HG03103 (cell line): ENCODE measurements at regions not wholly inside any gene's neighbourhood (a gene's known extent, or its start where the extent isn't known, plus 50 kb on each side); places are given as distances from the start of the nearest gene placed in this dataset.

Experiments
- ATAC-seq: cut with Tn5 transposase; IDR thresholded peaks from one replicate; pipeline ENCODE4 v1.9.1; 2021; ENCODE audit warnings: low read depth; ENCODE audit not compliant: unreplicated experiment

DNA sequence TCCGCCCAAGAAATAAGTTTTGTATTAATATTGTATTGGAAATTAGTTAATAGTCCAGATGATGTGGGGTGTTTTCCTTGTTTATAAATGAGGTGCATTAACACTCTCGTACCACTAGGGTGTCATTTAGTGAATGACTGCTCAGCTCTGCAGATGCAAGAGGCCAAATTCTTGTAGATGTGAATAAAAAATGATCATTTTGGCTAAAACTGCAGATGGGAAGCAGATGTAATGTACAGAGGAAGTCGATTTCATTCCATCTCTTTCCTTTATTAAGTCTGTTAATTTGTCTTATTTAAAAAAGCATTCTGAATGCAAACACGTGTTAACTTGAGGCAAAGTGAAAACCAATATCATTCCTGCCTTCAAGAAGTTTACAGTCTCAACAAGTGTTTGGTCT is 108.1 kb downstream of the DHX15 start:
- ATAC-seq: no peak

- no peak for ATAC-seq
These were observed 108.6 kb downstream of the DHX15 start for GRCh38 chr4:24475756-24476155.

GRCh38 chr4:24473309-24473721 is 111.0 kb downstream of the DHX15 start:
- no peak for ATAC-seq

GRCh38 chr4:24472514-24473308 is 111.6 kb downstream of the DHX15 start:
- peak; percentile 48 for ATAC-seq

DNA sequence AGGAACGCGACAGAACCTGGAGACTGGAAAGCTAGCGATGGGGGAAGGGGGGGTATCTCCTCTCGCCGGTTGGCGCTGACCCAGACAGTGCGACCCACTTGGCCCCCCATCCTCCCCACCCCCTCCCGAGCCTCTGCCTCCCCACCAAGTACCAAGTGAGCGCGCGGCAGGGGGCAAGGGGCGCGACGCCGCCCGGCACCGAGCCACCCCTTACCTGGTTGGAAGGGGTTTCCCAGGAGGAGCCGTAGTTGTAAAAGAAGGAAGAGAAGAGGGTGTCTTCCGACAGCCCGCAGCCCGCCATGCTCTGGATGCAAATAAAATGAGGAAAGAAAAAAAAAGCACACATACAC is 112.2 kb downstream of the DHX15 start:
- no peak for ATAC-seq

DNA sequence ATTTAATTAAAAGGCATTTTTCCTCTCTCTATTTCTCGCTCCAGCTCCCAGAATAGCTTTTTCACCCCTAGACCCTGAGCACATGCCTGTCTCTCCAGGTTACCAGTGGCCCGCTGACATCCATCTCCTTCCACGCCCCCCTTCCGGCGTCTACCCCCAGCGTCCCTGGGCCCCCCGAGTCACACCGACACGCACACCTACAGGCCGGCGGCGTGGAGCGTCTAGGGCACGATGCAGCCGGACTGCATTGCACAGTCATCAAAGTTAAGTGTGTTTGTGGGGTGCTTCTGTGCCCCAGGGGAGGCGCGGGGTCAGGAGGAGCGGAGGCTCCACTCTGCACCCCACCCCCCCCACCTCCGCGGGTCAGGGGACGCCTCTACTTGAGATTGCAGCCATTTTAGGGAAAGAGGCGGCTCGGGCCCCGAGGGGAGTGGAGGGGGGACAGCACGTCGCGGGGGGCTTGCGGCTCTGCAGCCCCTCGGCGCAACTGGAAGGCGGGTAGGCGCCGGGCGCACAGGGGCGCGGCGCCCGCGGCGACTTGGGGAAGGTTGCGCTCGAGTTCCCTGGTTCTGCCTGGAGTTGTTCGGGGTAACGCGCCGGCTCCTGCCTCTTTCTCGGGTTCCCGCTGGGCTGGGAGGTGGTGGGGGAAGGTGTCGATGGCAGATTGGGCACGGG is 112.7 kb downstream of the DHX15 start:
- ATAC-seq: no peak

- ATAC-seq: no peak
These were observed 113.5 kb downstream of the DHX15 start for GRCh38 chr4:24470666-24471485.

- ATAC-seq: no peak
These were observed 116.3 kb downstream of the DHX15 start for GRCh38 chr4:24468071-24468470.

DNA sequence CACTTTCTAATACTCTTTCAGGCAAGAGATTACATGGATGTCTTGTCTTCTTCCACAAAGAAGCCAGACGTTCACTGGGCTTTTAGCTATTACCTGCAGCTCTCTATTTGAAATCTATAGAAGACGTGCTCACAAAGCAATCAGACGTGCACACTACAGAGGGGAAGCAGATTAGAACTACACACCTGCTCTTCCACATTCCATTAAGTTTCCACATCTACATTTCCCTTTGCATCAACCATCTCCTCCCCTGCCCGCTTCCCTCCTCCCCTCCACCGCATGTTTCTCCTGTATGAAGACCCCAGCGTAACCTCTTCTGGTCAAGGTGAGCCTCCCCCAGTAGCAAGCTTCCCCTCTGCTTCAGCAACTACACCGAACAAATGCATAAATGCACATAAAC is 119.8 kb downstream of the DHX15 start:
- no peak for ATAC-seq

GRCh38 chr4:24456431-24456830 is 127.9 kb downstream of the DHX15 start:
- no peak for ATAC-seq

GRCh38 chr4:24453951-24454350 is 130.4 kb downstream of the DHX15 start:
- no peak for ATAC-seq

DNA sequence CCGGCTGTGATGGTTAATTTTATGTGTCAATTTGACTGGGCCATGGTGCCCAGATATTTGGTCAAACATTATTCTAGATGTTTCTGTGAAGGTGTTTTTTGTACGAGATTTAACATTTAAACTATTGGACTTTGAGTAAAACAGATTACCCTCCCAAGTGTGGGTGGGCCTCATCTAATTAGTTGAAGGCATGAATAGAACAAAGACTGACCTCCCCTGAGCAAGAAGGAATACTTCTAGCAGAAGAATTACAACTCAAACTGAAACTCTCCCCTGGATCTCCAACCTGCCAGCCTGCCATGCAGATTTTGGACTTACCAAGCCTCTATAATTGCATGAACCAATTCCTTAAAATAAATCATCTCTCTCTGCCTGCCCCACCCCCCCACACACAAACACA is 132.5 kb downstream of the DHX15 start:
- ATAC-seq: no peak

- ATAC-seq: no peak
These were observed 141.2 kb downstream of the DHX15 start for GRCh38 chr4:24443200-24443599.

- ATAC-seq: no peak
These were observed 143.6 kb downstream of the DHX15 start for GRCh38 chr4:24440765-24441164.

- no peak for ATAC-seq
These were observed 150.1 kb downstream of the DHX15 start for GRCh38 chr4:24434241-24434640.

- ATAC-seq: no peak
These were observed 150.7 kb downstream of the DHX15 start for GRCh38 chr4:24433515-24434214.

DNA sequence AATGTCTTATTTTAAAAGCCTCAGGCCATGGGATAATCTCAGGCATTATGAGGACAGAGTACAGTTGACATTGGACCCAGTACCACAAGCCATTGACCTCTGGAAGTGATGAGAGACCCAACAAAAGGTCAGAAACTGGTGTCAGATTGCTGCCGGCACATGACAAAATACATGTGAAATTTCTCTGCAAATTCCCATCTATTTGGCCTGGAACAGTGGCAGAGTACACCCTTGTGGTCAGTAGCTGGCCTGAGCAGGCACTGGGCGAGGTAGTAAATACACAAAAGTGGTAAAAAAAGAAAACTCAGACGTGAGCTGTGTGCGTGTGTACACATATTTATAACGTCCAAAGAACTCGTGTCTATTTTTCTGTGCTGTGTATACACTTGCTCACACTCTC is 155.5 kb downstream of the DHX15 start:
- ATAC-seq: no peak

DNA sequence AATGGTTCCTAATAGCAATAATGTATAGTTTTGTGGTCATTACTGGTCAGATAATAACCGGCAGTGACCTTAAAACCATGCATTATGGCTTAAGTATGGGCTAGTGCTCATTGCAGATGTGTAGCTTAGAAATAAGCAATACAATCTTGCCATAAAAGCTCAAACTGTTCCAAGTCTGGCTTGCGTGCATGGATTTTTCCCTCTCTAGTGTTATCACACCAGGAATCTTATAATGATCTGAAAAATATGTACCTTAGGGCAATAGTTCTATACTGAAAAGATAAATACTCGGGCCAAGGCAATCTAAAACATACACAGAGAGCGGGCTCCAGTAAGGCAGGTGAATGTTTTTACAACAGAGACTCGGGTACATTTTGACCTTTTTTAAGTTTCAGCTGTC is 157.8 kb downstream of the DHX15 start:
- no peak for ATAC-seq

DNA sequence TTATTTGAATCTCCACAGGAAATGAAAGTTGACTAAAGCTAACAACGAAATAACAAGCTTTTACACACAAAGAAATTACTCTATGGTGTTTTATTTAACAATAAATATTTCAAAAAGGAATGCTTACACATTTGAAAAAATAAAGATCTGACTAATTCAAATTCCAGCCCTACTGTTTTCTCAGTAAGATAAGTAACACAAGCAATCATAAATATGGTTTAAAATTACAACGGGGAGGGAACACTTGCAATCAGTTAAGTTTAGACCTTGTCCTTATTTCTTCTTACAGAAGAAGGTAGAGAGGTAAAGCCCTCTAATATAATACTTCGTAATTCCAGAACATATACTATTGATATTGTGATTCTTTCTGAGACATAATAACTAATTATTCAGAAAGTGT is 158.5 kb downstream of the DHX15 start:
- no peak for ATAC-seq

DNA sequence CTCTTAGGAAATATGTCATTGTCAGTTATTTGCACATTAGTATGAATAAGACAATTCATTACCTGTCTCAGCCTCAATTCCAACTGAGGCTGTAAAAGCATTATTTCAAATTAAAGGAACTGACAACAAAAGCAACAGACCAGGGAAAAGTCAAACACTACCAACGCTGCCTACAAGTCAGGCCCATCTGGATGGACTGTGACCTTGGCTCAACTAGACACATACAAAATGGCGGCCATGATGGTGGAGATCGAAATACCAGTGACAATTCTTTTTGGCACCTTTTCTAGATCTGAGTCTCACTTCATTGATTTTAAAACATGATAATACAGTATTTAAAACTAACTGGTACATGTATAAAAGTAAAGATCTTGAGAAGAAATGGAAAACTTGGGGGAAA is 160.7 kb downstream of the DHX15 start:
- no peak for ATAC-seq

- ATAC-seq: no peak
These were observed 161.7 kb downstream of the DHX15 start for GRCh38 chr4:24422644-24423043.
